Neural cell (in vitro differentiated cells): ENCODE measurements at regions not wholly inside any gene's neighbourhood (a gene's known extent, or its start where the extent isn't known, plus 50 kb on each side); places are given as distances from the start of the nearest gene placed in this dataset.

Experiments used
- H2AFZ ChIP-seq: fragments of 200-600, 300-800 bp; sonication (generic), shearing (Covaris generic); 2 replicates; pipeline ENCODE4 v1.6.0; 2014; ENCODE audit warnings: low read depth, mild to moderate bottlenecking, antibody characterized with exemption, low read length, moderate library complexity
- H3F3A ChIP-seq: fragments of 200-600 bp; shearing (Covaris generic); 2 replicates; pipeline ENCODE4 v1.6.1; 2016; ENCODE audit warnings: mild to moderate bottlenecking, moderate library complexity, mixed read lengths, antibody characterized with exemption, low read length; ENCODE audit not compliant: insufficient read depth, poor library complexity, severe bottlenecking
- H3K27ac ChIP-seq: fragments of 200-600, 300-800 bp; sonication (generic), shearing (Covaris generic); 2 replicates; pipeline ENCODE4 v1.5.1; 2014; ENCODE audit warnings: mild to moderate bottlenecking, low read length, moderate library complexity
- H3K27me3 ChIP-seq: fragments of 300-800, 200-600 bp; sonication (generic), shearing (Covaris generic); 2 replicates; pipeline ENCODE4 v1.6.0; 2014; ENCODE audit warnings: mild to moderate bottlenecking, low read depth, low read length, moderate library complexity; ENCODE audit not compliant: insufficient read depth
- H3K36me3 ChIP-seq: fragments of 300-800, 200-600 bp; sonication (generic), shearing (Covaris generic); 2 replicates; pipeline ENCODE4 v1.5.1; 2014; ENCODE audit warnings: mild to moderate bottlenecking, antibody characterized with exemption, low read length, moderate library complexity; ENCODE audit not compliant: insufficient read depth
- H3K4me2 ChIP-seq: fragments of 300-800, 200-600 bp; sonication (generic), shearing (Covaris generic); 2 replicates; pipeline ENCODE4 v1.6.0; 2014; ENCODE audit warnings: mild to moderate bottlenecking, low read length
- H3K4me3 ChIP-seq: fragments of 300-800, 200-600 bp; sonication (generic), shearing (Covaris generic); 2 replicates; pipeline ENCODE4 v1.5.1; 2014; ENCODE audit warnings: mild to moderate bottlenecking, low read length, moderate library complexity
- H3K79me2 ChIP-seq: fragments of 200-600 bp; shearing (Covaris generic); replicated peaks from 2 replicates; pipeline ENCODE4 v1.6.0; 2014; ENCODE audit warnings: mild to moderate bottlenecking, low read length, moderate library complexity; ENCODE audit not compliant: insufficient read depth
- H3K9ac ChIP-seq: fragments of 300-800, 200-600 bp; sonication (generic), shearing (Covaris generic); 2 replicates; pipeline ENCODE4 v1.6.1; 2016; ENCODE audit warnings: mild to moderate bottlenecking, low read length, mixed read lengths
- H3K9me2 ChIP-seq: fragments of 200-600 bp; shearing (Covaris generic); 2 replicates; pipeline ENCODE4 v1.6.1; 2016; ENCODE audit warnings: mild to moderate bottlenecking, low read length, mixed read lengths; ENCODE audit not compliant: insufficient read depth
- H3K9me3 ChIP-seq: fragments of 200-600, 300-800 bp; sonication (generic), shearing (Covaris generic); 2 replicates; pipeline ENCODE4 v1.6.1; 2016; ENCODE audit warnings: mild to moderate bottlenecking, mixed run types, low read length, moderate library complexity, mixed read lengths
- H4K20me1 ChIP-seq: fragments of 200-600 bp; shearing (Covaris generic); 2 replicates; pipeline ENCODE4 v1.6.1; 2016; ENCODE audit warnings: mild to moderate bottlenecking, mixed run types; ENCODE audit not compliant: insufficient read depth
- CTCF ChIP-seq: fragments of 450-650 bp; IDR thresholded peaks from 2 replicates; pipeline ENCODE4 v1.5.1; 2014; ENCODE audit warnings: antibody characterized with exemption, mild to moderate bottlenecking, moderate library complexity; ENCODE audit not compliant: poor library complexity, severe bottlenecking
- EP300 ChIP-seq: fragments of 450-650 bp; conservative IDR thresholded peaks from 2 replicates; pipeline ENCODE4 v1.6.1; 2014; ENCODE audit warnings: antibody characterized with exemption, mild to moderate bottlenecking, moderate library complexity; ENCODE audit not compliant: poor library complexity, severe bottlenecking
- EZH2 ChIP-seq: fragments of 200-600, 300-800 bp; shearing (Covaris generic), sonication (generic); IDR thresholded peaks from 2 replicates; pipeline ENCODE4 v1.6.1; 2014; ENCODE audit warnings: antibody characterized with exemption, low read length, borderline replicate concordance, mild to moderate bottlenecking; ENCODE audit not compliant: insufficient read depth, poor library complexity, severe bottlenecking
- MXI1 ChIP-seq: fragments of 450-650 bp; conservative IDR thresholded peaks from 2 replicates; pipeline ENCODE4 v1.6.1; 2014; ENCODE audit warnings: antibody characterized with exemption, mild to moderate bottlenecking; ENCODE audit not compliant: poor library complexity, severe bottlenecking
- POLR2AphosphoS5 ChIP-seq: IDR thresholded peaks from 2 replicates; pipeline ENCODE4 v1.6.1; 2012
- RAD21 ChIP-seq: fragments of 450-650 bp; conservative IDR thresholded peaks from 2 replicates; pipeline ENCODE4 v1.6.1; 2014; ENCODE audit warnings: antibody characterized with exemption, mild to moderate bottlenecking, moderate library complexity
- REST ChIP-seq: IDR thresholded peaks from 2 replicates; pipeline ENCODE4 v1.6.1; 2012; ENCODE audit warnings: borderline replicate concordance
- SMC3 ChIP-seq: fragments of 450-650 bp; conservative IDR thresholded peaks from 2 replicates; pipeline ENCODE4 v1.6.1; 2014; ENCODE audit warnings: antibody characterized with exemption, mild to moderate bottlenecking, moderate library complexity; ENCODE audit not compliant: poor library complexity
- TAF1 ChIP-seq: IDR thresholded peaks from 2 replicates; pipeline ENCODE4 v1.6.1; 2012; ENCODE audit warnings: low read depth

DNA sequence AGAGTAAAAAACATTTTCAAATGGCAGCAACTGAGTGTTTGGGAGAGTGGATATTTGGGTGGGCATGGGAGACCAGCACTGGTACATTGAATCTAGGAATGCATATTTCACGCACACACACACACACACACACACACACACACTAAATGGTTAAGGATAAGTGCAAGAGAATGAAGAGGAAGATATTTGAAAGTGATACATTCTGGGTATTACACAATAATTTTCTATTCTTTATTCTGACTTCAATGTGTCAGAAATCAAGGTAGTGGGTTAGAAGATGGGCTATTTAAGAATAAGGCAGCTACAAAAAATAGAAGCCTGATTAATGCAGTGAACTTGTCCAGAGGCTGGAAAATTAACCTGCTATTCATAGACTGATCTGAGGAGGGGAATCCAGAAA, 577.0 kb downstream of the TMEM182 start:
- no peaks in the 10 kb centered on the region for H3K9me3 ChIP-seq
- no peaks in the 10 kb centered on the region for H3K9me2 ChIP-seq
- H3K79me2 ChIP-seq: no peaks in the 10 kb centered on the region
- no peak overlapping the region for H2AFZ ChIP-seq
- no peak overlapping the region for H3K27ac ChIP-seq
- no peaks in the 10 kb centered on the region for H3F3A ChIP-seq
- H3K27me3 ChIP-seq: no peaks in the 10 kb centered on the region
- H3K4me3 ChIP-seq: no peak overlapping the region
- no peaks in the 10 kb centered on the region for H3K36me3 ChIP-seq
- H4K20me1 ChIP-seq: no peaks in the 10 kb centered on the region
- H3K9ac ChIP-seq: no peak overlapping the region
- TF ChIP-seq MXI1 (no peak), CTCF (no peak), EZH2 (no peak), REST (no peak), TAF1 (no peak), EP300 (no peak), POLR2AphosphoS5 (no peak)
- no peak overlapping the region for H3K4me2 ChIP-seq

DNA sequence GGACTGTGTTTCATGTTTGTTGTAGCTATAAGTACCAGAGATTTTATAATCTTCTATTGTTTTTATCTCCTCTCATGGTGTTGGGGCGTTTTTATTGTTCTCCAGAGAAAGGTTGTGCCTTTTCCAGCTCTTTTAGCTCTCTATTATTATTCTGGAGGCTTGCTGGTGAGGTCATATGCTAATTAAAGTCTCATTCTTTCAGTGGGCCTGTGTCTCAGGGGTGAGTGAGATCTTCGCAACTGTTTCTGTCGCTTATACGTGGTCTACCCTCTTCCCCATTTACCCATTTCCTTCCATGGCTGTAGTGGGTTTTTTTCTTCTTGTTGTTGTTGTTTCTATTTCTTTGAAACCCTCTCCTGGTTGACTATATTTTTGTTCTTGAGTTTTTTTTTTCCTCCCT, 584.9 kb downstream of the TMEM182 start:
- no peak overlapping the region for H2AFZ ChIP-seq

More for the DNA sequence above, 584.9 kb downstream of the TMEM182 start:
- Histone ChIP-seq H3K27ac (no peak overlapping the region), H4K20me1 (no peaks in the 10 kb centered on the region), H3K9me3 (no peaks in the 10 kb centered on the region), H3K27me3 (no peaks in the 10 kb centered on the region), H3K9me2 (no peaks in the 10 kb centered on the region), H3K4me2 (no peak overlapping the region), H3F3A (no peaks in the 10 kb centered on the region), H3K79me2 (no peaks in the 10 kb centered on the region), H3K36me3 (no peaks in the 10 kb centered on the region), H3K4me3 (no peak overlapping the region), H3K9ac (no peak overlapping the region)
- no peak for TF ChIP-seq MXI1
- no peak for TF ChIP-seq CTCF
- no peak for TF ChIP-seq EZH2
- no peak for TF ChIP-seq EP300
- no peak for TF ChIP-seq RAD21
- no peak for TF ChIP-seq SMC3
